Neutrophil (primary cell): ENCODE measurements at regions not wholly inside any gene's neighbourhood (a gene's known extent, or its start where the extent isn't known, plus 50 kb on each side); places are given as distances from the start of the nearest gene placed in this dataset.

Source experiments
- H3K27ac ChIP-seq: fragments of 200-600 bp; sonication (generic); 2 replicates; pipeline ENCODE4 v1.5.1; 2016; ENCODE audit warnings: mild to moderate bottlenecking, moderate library complexity
- H3K27me3 ChIP-seq: fragments of 200-600 bp; sonication (generic); 2 replicates; pipeline ENCODE4 v1.6.0; 2016; ENCODE audit warnings: mild to moderate bottlenecking
- H3K36me3 ChIP-seq: fragments of 200-600 bp; sonication (generic); 2 replicates; pipeline ENCODE4 v1.5.1; 2017
- H3K4me1 ChIP-seq, 2 experiments: fragments of 200-600 bp in 1 of 2; sonication (generic) in 1 of 2; 1 replicate in 1 of 2; 2 replicates in 1 of 2; pipeline versions ENCODE4 v1.5.1 to v1.6.1; 2013 to 2016; ENCODE audit warnings: low read depth in 1 of 2, low read length in 1 of 2, mild to moderate bottlenecking in 1 of 2, moderate library complexity in 1 of 2; ENCODE audit not compliant: control insufficient read depth in 1 of 2, insufficient read depth in 1 of 2
- H3K4me3 ChIP-seq, 2 experiments: fragments of 200-600 bp in 1 of 2; sonication (generic) in 1 of 2; 1 replicate in 1 of 2; 2 replicates in 1 of 2; pipeline ENCODE4 v1.5.1; 2013 to 2016; ENCODE audit warnings: low read depth in 1 of 2, low read length in 1 of 2, mild to moderate bottlenecking in 1 of 2, moderate library complexity in 1 of 2
- H3K9me3 ChIP-seq: fragments of 200-600 bp; sonication (generic); 2 replicates; pipeline ENCODE4 v1.5.1; 2016
- TF ChIP-seq, protein P1 (sequence below): fragments of 200-600 bp; sonication (generic); IDR thresholded peaks from 2 replicates; pipeline ENCODE4 v1.5.1; 2016; ENCODE audit warnings: antibody characterized with exemption

DNA sequence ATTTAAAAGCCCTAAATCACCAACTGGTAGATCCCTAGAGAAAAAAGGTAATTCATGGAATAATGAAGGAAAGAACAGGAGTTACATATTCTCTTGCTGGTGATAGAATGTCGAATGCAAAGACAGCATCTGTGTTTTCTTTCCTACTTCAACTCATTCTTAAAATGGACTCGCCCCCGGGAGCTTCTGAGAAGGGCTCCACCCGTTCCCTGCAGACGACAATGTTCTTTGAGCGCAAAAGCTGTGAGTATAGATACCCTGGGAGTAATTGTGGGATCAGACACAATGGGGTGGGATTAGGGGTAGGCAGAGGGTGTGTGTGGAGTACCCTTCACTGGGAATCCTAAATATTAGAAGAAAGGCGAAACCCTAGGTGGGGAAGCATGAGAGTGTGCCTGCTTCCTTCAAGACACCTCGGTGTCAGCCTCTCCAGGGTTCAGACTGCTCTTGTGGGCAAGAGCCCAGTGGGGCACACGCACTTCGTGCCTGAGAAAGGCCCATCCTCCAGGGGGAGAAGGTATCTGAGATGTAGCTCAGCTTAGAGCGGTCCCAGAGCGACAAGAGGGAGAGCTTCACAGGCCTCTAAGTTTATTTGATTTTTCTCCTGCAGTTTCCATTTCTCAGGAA lies 123.3 kb upstream of the DPYD start:
- TF ChIP-seq, protein P1, sequence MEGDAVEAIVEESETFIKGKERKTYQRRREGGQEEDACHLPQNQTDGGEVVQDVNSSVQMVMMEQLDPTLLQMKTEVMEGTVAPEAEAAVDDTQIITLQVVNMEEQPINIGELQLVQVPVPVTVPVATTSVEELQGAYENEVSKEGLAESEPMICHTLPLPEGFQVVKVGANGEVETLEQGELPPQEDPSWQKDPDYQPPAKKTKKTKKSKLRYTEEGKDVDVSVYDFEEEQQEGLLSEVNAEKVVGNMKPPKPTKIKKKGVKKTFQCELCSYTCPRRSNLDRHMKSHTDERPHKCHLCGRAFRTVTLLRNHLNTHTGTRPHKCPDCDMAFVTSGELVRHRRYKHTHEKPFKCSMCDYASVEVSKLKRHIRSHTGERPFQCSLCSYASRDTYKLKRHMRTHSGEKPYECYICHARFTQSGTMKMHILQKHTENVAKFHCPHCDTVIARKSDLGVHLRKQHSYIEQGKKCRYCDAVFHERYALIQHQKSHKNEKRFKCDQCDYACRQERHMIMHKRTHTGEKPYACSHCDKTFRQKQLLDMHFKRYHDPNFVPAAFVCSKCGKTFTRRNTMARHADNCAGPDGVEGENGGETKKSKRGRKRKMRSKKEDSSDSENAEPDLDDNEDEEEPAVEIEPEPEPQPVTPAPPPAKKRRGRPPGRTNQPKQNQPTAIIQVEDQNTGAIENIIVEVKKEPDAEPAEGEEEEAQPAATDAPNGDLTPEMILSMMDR: no peak
- peaks cover 7 to 14% of the 10 kb centered on the region in 2 experiments for H3K4me1 ChIP-seq
- H3K9me3 ChIP-seq: no peaks in the 10 kb centered on the region
- peaks cover 99% of the 10 kb centered on the region for H3K27me3 ChIP-seq
- H3K36me3 ChIP-seq: no peaks in the 10 kb centered on the region
- no peak overlapping the region for H3K27ac ChIP-seq
- no peak overlapping the region for H3K4me3 ChIP-seq

DNA sequence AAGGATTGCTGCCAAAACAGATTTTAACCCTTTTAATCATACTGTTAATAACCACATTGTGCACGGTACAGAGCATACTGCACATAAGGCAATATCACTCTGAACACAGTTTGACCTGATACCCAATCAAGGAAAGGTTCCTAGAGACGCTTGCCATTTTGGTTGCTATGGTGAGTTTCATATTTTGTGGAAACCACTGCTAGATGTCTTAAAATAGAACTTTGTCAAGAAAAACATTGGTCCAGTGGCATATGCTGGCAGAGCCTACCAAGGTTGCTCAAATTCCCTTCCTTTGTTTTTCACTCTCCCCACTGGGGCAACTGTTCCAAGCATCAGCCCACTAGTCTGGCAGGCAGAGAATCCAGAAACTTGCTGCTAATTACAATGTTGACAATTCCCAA lies 114.8 kb upstream of the DPYD start:
- TF ChIP-seq, protein P1: no peak
- no peaks in the 10 kb centered on the region for H3K36me3 ChIP-seq
- no peak overlapping the region for H3K27ac ChIP-seq
- no peaks in the 10 kb centered on the region for H3K9me3 ChIP-seq
- H3K27me3 ChIP-seq: peaks cover 55% of the 10 kb centered on the region
- H3K4me3 ChIP-seq: no peak overlapping the region
- no peaks in the 10 kb centered on the region for H3K4me1 ChIP-seq

DNA sequence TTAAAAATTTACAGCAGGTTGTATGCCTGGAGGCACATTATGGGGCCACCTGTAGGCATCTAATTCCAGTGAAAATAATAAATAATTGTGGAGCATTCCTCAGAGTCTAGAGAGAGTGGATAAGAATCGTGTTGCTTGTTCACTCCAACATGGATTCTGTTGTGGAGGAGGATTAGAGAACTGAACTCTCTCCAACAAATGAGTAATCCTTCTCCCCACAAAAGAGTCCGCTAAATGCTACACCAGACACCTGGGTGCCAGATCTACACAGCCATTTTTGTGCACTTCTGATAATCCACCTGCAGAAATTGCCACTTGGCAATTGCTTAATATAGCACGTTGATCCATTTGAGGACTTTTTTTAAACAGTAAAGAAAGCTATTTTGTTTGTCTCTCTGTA lies 113.7 kb upstream of the DPYD start:
- H3K4me3 ChIP-seq: no peak overlapping the region
- H3K36me3 ChIP-seq: no peaks in the 10 kb centered on the region

DNA sequence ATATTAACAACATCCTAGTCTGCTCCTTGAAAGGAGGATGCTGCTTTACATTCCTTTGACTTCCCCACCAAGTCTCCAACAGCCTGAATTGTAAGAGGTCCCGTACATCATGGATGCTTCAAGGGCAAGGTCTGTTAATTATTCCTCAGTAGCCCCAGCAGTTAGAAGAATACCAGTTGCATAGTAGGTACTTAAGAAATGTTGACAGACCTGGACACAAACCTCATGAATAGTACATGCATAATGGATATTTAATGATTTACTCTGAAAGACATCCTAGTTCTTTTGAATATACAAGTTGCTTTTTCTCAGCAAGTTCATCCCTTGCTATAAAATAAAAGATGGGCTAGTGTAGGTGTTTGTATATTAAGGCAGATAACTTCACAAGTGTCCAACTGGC lies 112.1 kb upstream of the DPYD start:
- Histone ChIP-seq H3K36me3 (no peaks in the 10 kb centered on the region), H3K4me1 (no peaks in the 10 kb centered on the region), H3K27me3 (peaks cover 30% of the 10 kb centered on the region), H3K4me3 (no peak overlapping the region), H3K9me3 (no peaks in the 10 kb centered on the region), H3K27ac (no peak overlapping the region)
- TF ChIP-seq, protein P1: no peak

More for the DNA sequence above, 113.7 kb upstream of the DPYD start:
- peaks cover 44% of the 10 kb centered on the region for H3K27me3 ChIP-seq
- H3K4me1 ChIP-seq: no peaks in the 10 kb centered on the region
- TF ChIP-seq, protein P1: no peak
- no peaks in the 10 kb centered on the region for H3K9me3 ChIP-seq
- no peak overlapping the region for H3K27ac ChIP-seq

DNA sequence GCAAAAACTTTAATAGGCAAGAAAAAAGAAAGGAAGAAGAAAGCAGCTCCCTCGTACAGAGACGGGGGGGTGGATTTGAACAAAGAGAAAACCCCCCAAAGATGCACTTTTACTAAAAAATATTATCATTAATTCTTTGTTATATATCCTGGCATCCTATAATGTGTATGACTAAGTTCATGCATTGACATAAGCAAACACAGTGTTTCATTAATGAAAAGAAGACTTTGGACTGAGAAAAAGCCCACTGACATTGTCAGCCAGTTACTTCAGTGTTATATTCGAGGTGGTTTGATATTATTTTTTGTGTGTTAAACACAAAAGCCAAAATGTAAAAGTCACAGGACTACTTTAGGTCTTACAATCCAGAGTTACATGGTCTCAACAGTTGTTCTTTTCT lies 110.1 kb upstream of the DPYD start:
- no peaks in the 10 kb centered on the region for H3K4me1 ChIP-seq
- TF ChIP-seq, protein P1: no peak
- H3K36me3 ChIP-seq: no peaks in the 10 kb centered on the region
- H3K27ac ChIP-seq: no peak overlapping the region
- H3K9me3 ChIP-seq: no peaks in the 10 kb centered on the region
- peaks cover 13% of the 10 kb centered on the region for H3K27me3 ChIP-seq
- no peak overlapping the region for H3K4me3 ChIP-seq
